HCT116 (cell line): ENCODE measurements at regions not wholly inside any gene's neighbourhood (a gene's known extent, or its start where the extent isn't known, plus 50 kb on each side); places are given as distances from the start of the nearest gene placed in this dataset.
"Not testable (repeated sequence)": the region's sequence is repeated elsewhere in the genome, so short reads cannot be mapped to it uniquely, and the experiment has no call there.

ENCODE experiments used
- ATAC-seq: fragments of 200-7000 bp; cut with Tn5 transposase; 2 replicates; pipeline ENCODE4 v1.9.1; 2020; ENCODE audit warnings: mild to moderate bottlenecking, moderate library complexity
- BruUV-seq: library from RNA; stranded (reverse); fragments of 400-500 nt; replicated peaks from 2 replicates; lab custom pipeline; 2021; lab: Mats Ljungman, UMichigan
- CTCF ChIA-PET: fragments of 300-600 bp; sonication (Branson Sonifier 250); formaldehyde crosslinking; loops from one replicate; lab custom pipeline; 2021; ENCODE audit warnings: antibody characterized with exemption; lab: Charles Lee
- POLR2A ChIA-PET: fragments of 300-600, 350-600 bp; sonication (Branson Sonifier 250); formaldehyde crosslinking; loops from one replicate; lab custom pipeline; 2021; ENCODE audit warnings: antibody characterized with exemption; lab: Charles Lee
- RAD21 ChIA-PET, 2 experiments: fragments of 300-600 bp; sonication (Branson Sonifier 250); formaldehyde crosslinking; loops; one replicate each; lab custom pipeline; 2023; ENCODE audit warnings: low total read pairs in 2 of 2; ENCODE audit not compliant: uncharacterized antibody in 2 of 2, unreplicated experiment in 2 of 2, low non-redundant PET in 1 of 2; lab: Charles Lee
- DNase-seq: peaks from one replicate; pipeline ENCODE4 v3.0.0-alpha.2; 2010; ENCODE audit warnings: low read depth, low spot score
- H2AFZ ChIP-seq: fragments of 200-600 bp; shearing (Covaris generic), sonication (generic); 2 replicates; pipeline ENCODE4 v1.6.1; 2017; ENCODE audit warnings: low read depth, mixed run types, mixed read lengths, antibody characterized with exemption, low read length; ENCODE audit not compliant: poor library complexity, severe bottlenecking
- H3K27ac ChIP-seq: 2 replicates; pipeline ENCODE4 v1.5.1; 2012; ENCODE audit warnings: low read depth, low read length
- H3K27me3 ChIP-seq: fragments of 200-600 bp; sonication (generic); 2 replicates; pipeline ENCODE4 v1.6.1; 2016; ENCODE audit warnings: mixed run types, low read length, mixed read lengths; ENCODE audit not compliant: insufficient read depth
- H3K36me3 ChIP-seq, 2 experiments: fragments of 200-500 bp in 1 of 2; fragments of 200-600 bp in 1 of 2; sonication (Bioruptor generic) in 1 of 2; sonication (generic) in 1 of 2; 2 replicates each; pipeline versions ENCODE4 v1.5.1 to v1.6.1; 2014 to 2016; ENCODE audit warnings: low read length in 2 of 2, inconsistent platforms in 1 of 2, mixed read lengths in 1 of 2, mixed run types in 1 of 2; ENCODE audit not compliant: insufficient read depth in 2 of 2, control insufficient read depth in 1 of 2
- H3K4me1 ChIP-seq, 2 experiments: fragments of 200-600 bp in 1 of 2; sonication (generic) in 1 of 2; 2 replicates each; pipeline versions ENCODE4 v1.5.1 to v1.6.1; 2012 to 2017; ENCODE audit warnings: low read length in 2 of 2, inconsistent platforms in 1 of 2, mild to moderate bottlenecking in 1 of 2, mixed read lengths in 1 of 2, mixed run types in 1 of 2, moderate library complexity in 1 of 2; ENCODE audit not compliant: insufficient read depth in 2 of 2, control insufficient read depth in 1 of 2
- H3K4me2 ChIP-seq: fragments of 200-600 bp; sonication (generic); 2 replicates; pipeline ENCODE4 v1.6.1; 2017; ENCODE audit warnings: mixed run types, low read length, mixed read lengths
- H3K4me3 ChIP-seq, 2 experiments: fragments of 200-600 bp in 1 of 2; sonication (generic) in 1 of 2; replicated peaks in 1 of 2; 2 replicates each; pipeline ENCODE4 v1.5.1; 2011 to 2016; ENCODE audit warnings: low read length in 2 of 2, control low read depth in 1 of 2, low read depth in 1 of 2, mild to moderate bottlenecking in 1 of 2, mixed read lengths in 1 of 2, mixed run types in 1 of 2
- H3K79me2 ChIP-seq: fragments of 200-600 bp; sonication (generic); 2 replicates; pipeline ENCODE4 v1.6.1; 2017; ENCODE audit warnings: mild to moderate bottlenecking, mixed run types, low read length, moderate library complexity, mixed read lengths; ENCODE audit not compliant: insufficient read depth
- H3K9ac ChIP-seq: fragments of 200-600 bp; sonication (generic); 2 replicates; pipeline ENCODE4 v1.6.1; 2016; ENCODE audit warnings: low read length, mixed read lengths
- H3K9me2 ChIP-seq: fragments of 200-600 bp; sonication (generic), shearing (Covaris generic); 2 replicates; pipeline ENCODE4 v1.6.1; 2017; ENCODE audit warnings: mixed run types, mild to moderate bottlenecking, moderate library complexity; ENCODE audit not compliant: insufficient read depth
- H3K9me3 ChIP-seq, 2 experiments: fragments of 200-500 bp in 1 of 2; fragments of 200-600 bp in 1 of 2; sonication (Bioruptor generic) in 1 of 2; sonication (generic) in 1 of 2; 2 replicates each; pipeline ENCODE4 v1.6.1; 2014 to 2017; ENCODE audit warnings: low read length in 2 of 2, mixed read lengths in 2 of 2, inconsistent platforms in 1 of 2, low read depth in 1 of 2, mild to moderate bottlenecking in 1 of 2, mixed run types in 1 of 2, moderate library complexity in 1 of 2; ENCODE audit not compliant: control insufficient read depth in 1 of 2, insufficient read depth in 1 of 2
- H4K20me1 ChIP-seq: fragments of 200-600 bp; sonication (generic), shearing (Covaris generic); 2 replicates; pipeline ENCODE4 v1.6.1; 2017; ENCODE audit warnings: mixed run types, mild to moderate bottlenecking, moderate library complexity; ENCODE audit not compliant: insufficient read depth
- CBX3 ChIP-seq: IDR thresholded peaks from 2 replicates; pipeline ENCODE4 v1.6.1; 2012; ENCODE audit warnings: low read depth
- FOSL1 ChIP-seq: IDR thresholded peaks from 2 replicates; pipeline ENCODE4 v1.6.1; 2012; ENCODE audit warnings: low read depth
- POLR2A ChIP-seq: IDR thresholded peaks from 2 replicates; pipeline ENCODE4 v1.7.0; 2011; ENCODE audit warnings: borderline replicate concordance; ENCODE audit not compliant: insufficient read depth, insufficient read length; ENCODE audit errors: extremely low read depth
- POLR2AphosphoS5 ChIP-seq: IDR thresholded peaks from 2 replicates; pipeline ENCODE4 v1.6.1; 2011; ENCODE audit warnings: mild to moderate bottlenecking, low read depth, low read length, moderate library complexity
- RAD21 ChIP-seq: IDR thresholded peaks from 2 replicates; pipeline ENCODE4 v1.6.1; 2012; ENCODE audit warnings: low read depth, mild to moderate bottlenecking
- SIN3A ChIP-seq: IDR thresholded peaks from 2 replicates; pipeline ENCODE4 v1.6.1; 2012; ENCODE audit warnings: low read depth
- YY1 ChIP-seq: IDR thresholded peaks from 2 replicates; pipeline ENCODE4 v1.6.1; 2011; ENCODE audit warnings: low read length, low read depth, moderate library complexity, mild to moderate bottlenecking; ENCODE audit not compliant: insufficient replicate concordance; ENCODE audit errors: extremely low read depth
- ZFX ChIP-seq: fragments of 450-650 bp; IDR thresholded peaks from 2 replicates; pipeline ENCODE4 v1.6.1; 2017
- intact Hi-C: fragments of 100-400 bp; cut with micrococcal nuclease; formaldehyde crosslinking; loops from 2 replicates; pipeline ENCODE4 v1.10.0; 2022

- ChIA-PET POLR2A (no interaction called here), CTCF (no interaction called here), RAD21 (no interaction called here)
- H3K9ac ChIP-seq: no peak overlapping the region
- no peaks in the 10 kb centered on the region for H3K36me3 ChIP-seq
- no peaks in the 10 kb centered on the region for H3K27me3 ChIP-seq
- H3K9me3 ChIP-seq: peaks cover 0 to 10% of the 10 kb centered on the region in 2 experiments; a peak in 2 of 4 replicates
- no peaks in the 10 kb centered on the region for H4K20me1 ChIP-seq
- H3K27ac ChIP-seq: no peak overlapping the region
- no peaks in the 10 kb centered on the region for H3K9me2 ChIP-seq
- no peaks in the 10 kb centered on the region for H3K4me1 ChIP-seq
- no peak overlapping the region for H2AFZ ChIP-seq
- no peak for ATAC-seq
- no peak for TF ChIP-seq POLR2AphosphoS5
- TF ChIP-seq CBX3: no peak
- no peak for TF ChIP-seq SIN3A
- TF ChIP-seq YY1: no peak
- no peak for TF ChIP-seq FOSL1
- no peak for TF ChIP-seq RAD21
- no peak for TF ChIP-seq POLR2A
- TF ChIP-seq ZFX: no peak
- no TSS peak for BruUV-seq
- intact Hi-C loops: no loop called here
- no peak for DNase-seq
- H3K4me3 ChIP-seq: no peak overlapping the region
- no peaks in the 10 kb centered on the region for H3K79me2 ChIP-seq
- no peak overlapping the region for H3K4me2 ChIP-seq
Measured at GRCh38 chr7:57203161-57203791, 71.0 kb upstream of the ZNF479 start.

- intact Hi-C loops, H3K4me3 ChIP-seq, H3K27me3 ChIP-seq, H3K9ac ChIP-seq, BruUV-seq, RAD21 ChIA-PET, H3K79me2 ChIP-seq, H3K9me2 ChIP-seq, H3K4me1 ChIP-seq, POLR2A ChIA-PET, H2AFZ ChIP-seq, H3K36me3 ChIP-seq, H4K20me1 ChIP-seq, DNase-seq, H3K27ac ChIP-seq, CTCF ChIA-PET, ATAC-seq, H3K4me2 ChIP-seq: not testable (repeated sequence)
- H3K9me3 ChIP-seq: peaks cover 0 to 11% of the 10 kb centered on the region in 2 experiments; a peak in 2 of 4 replicates
Measured at GRCh38 chr7:57203858-57204257, 71.6 kb upstream of the ZNF479 start.
